Heart right ventricle (tissue), 16 donors: ENCODE measurements at regions not wholly inside any gene's neighbourhood (a gene's known extent, or its start where the extent isn't known, plus 50 kb on each side); places are given as distances from the start of the nearest gene placed in this dataset.
A peak's percentile ranks its signal among the peaks of the same experiment; 100 is the strongest.

Source experiments
- ATAC-seq, 8 donors: fragments of 200-7000 bp; cut with Tn5 transposase; one replicate each; pipeline ENCODE4 v1.9.1; 2020; ENCODE audit warnings: mild to moderate bottlenecking in 8 of 8, moderate library complexity in 8 of 8, moderate number of reproducible peaks in 1 of 8
- DNase-seq, 2 donors: peaks; one replicate each; pipeline ENCODE4 v3.0.0-alpha.2; 2020
- H3K27ac ChIP-seq, 10 donors: fragments of 200-600 bp; sonication (generic) in 2 of 10; one replicate each; pipeline versions ENCODE4 v1.5.0 to v1.8.0; 2020 to 2022; ENCODE audit warnings: mild to moderate bottlenecking in 3 of 10
- H3K27me3 ChIP-seq, 7 donors: fragments of 200-600 bp; one replicate each; pipeline ENCODE4 v1.8.0; 2021 to 2022; ENCODE audit warnings: mild to moderate bottlenecking in 2 of 7
- H3K36me3 ChIP-seq, 9 donors: fragments of 200-600 bp; sonication (generic) in 1 of 9; one replicate each; pipeline versions ENCODE4 v1.5.0 to v1.8.0; 2020 to 2022; ENCODE audit warnings: mild to moderate bottlenecking in 2 of 9
- H3K4me1 ChIP-seq, 9 donors: fragments of 200-600 bp; sonication (generic) in 1 of 9; one replicate each; pipeline versions ENCODE4 v1.5.0 to v1.8.0; 2020 to 2022; ENCODE audit warnings: mild to moderate bottlenecking in 4 of 9
- H3K4me3 ChIP-seq, 10 donors: fragments of 200-600 bp; sonication (generic) in 2 of 10; one replicate each; pipeline versions ENCODE4 v1.5.0 to v1.8.0; 2020 to 2022; ENCODE audit warnings: mild to moderate bottlenecking in 7 of 10, moderate library complexity in 2 of 10
- H3K9me3 ChIP-seq, 11 donors: fragments of 200-600 bp in 10 of 11; sonication (generic) in 2 of 11; one replicate each; pipeline versions ENCODE4 v1.5.0 to v1.8.0; 2013 to 2022; ENCODE audit warnings: mild to moderate bottlenecking in 2 of 11, control low read depth in 1 of 11, moderate library complexity in 1 of 11
- CTCF ChIP-seq, 9 donors: fragments of 200-600 bp; sonication (generic) in 2 of 9; IDR thresholded peaks; one replicate each; pipeline versions ENCODE4 v1.5.0 to v1.8.0; 2021 to 2022; ENCODE audit warnings: antibody characterized with exemption in 9 of 9, mild to moderate bottlenecking in 5 of 9, moderate library complexity in 1 of 9
- WGBS, 2 donors: extraction: QIAGEN DNeasy Blood & Tissue Kit; methylation state at CpG; one replicate each; pipeline ENCODE4 v1.1.7; 2013; ENCODE audit warnings: inconsistent platforms in 1 of 2; 5-methylcytosine and 5-hydroxymethylcytosine counted together
- intact Hi-C, 10 donors: fragments of 100-400 bp; cut with DNase I; formaldehyde crosslinking; loops; one replicate each; pipeline versions ENCODE4 v1.11.1 to v1.14.2; 2022
- donor health status: Arrhythmogenic right ventricular cardiomyopathy.
- donor health status: ischemic (EF 13 %, LVEDD 7.1; RV severe dilation, severe dysfunction).
- donor health status: healthy with polysubstance abuse.
- donor health status: DM: no; HTN: yes; CAD: no.
- donor health status: DM: no; HTN: no; CAD: no.
- donor health status: ischemic (EF 25% LVEDD 6.9; RV normal size, moderate dysfunction).
- donor health status: ischemic (EF 25% LVEDD 5.7; RV mildly dilated, moderate dysfunction).
- donor health status: healthy.
- donor health status: DM: yes; HTN: yes; CAD: no.
- donor health status: Ischemic cardiomyopathy.
- donor health status: ischemic (EF 35%, LVEDD 5.7; RV mildly dilated, moderate dysfunction).
- donor health status: nonischemic (EF 11% LVEDD 7.7; RV severe dilation, severe dysfunction).
- donor health status: DM: yes; HTN: yes; CAD: no.
- donor health status: PGD.
- donor health status: ischemic (EF 29% LVEDD 5.4; RV normal size, mild dysfunction).
- donor health status: nonischemic (EF 23%, LVEDD 6.1; RV moderate dilation, normal function).

GRCh38 chr20:40943591-40943990, 85.0 kb upstream of the TOP1 start:
- peaks cover 0 to 17% (median 5%) of the 10 kb centered on the region in 7 donors for H3K27me3 ChIP-seq
- DNase-seq (no peak), ATAC-seq (no peak)
- H3K4me1 ChIP-seq: peaks cover 0 to 5% (median 0%) of the 10 kb centered on the region in 9 donors
- H3K36me3 ChIP-seq: no peaks in the 10 kb centered on the region
- no peak for TF ChIP-seq CTCF (IDR thresholded peaks at IDR 0.05)
- H3K9me3 ChIP-seq: no peaks in the 10 kb centered on the region
- no peak overlapping the region for H3K4me3 ChIP-seq
- WGBS, 2 donors: 59 to 67% methylated on average over 2 of the region's 2 CpGs
- H3K27ac ChIP-seq: no peak overlapping the region
- intact Hi-C loops: loop anchor here in 6 of 10 donors (10.0 kb wide), 4 partner anchors 139 to 209 kb away; no protein-coding TSS in a partner anchor

- no peak overlapping the region for H3K4me3 ChIP-seq
- H3K4me1 ChIP-seq: peaks cover 0 to 5% (median 0%) of the 10 kb centered on the region in 9 donors
- H3K27ac ChIP-seq: no peak overlapping the region
- TF ChIP-seq CTCF (IDR thresholded peaks at IDR 0.05): no peak
- H3K27me3 ChIP-seq: peaks cover 0 to 25% (median 15%) of the 10 kb centered on the region in 7 donors
- DNase-seq (no peak), ATAC-seq (no peak)
- no peaks in the 10 kb centered on the region for H3K36me3 ChIP-seq
- intact Hi-C loops: loop anchor here in 7 of 10 donors (5.0 to 10.0 kb wide), 6 partner anchors 140 to 1678 kb away; no protein-coding TSS in a partner anchor
- H3K9me3 ChIP-seq: no peaks in the 10 kb centered on the region
- 76 to 77% methylated on average over 5 of the region's 5 CpGs for WGBS, 2 donors
These were observed 83.4 kb upstream of the TOP1 start for GRCh38 chr20:40945189-40945588.

- 54 to 55% methylated on average over 12 of the region's 12 CpGs for WGBS, 2 donors
- Histone ChIP-seq H3K9me3 (no peaks in the 10 kb centered on the region), H3K4me1 (peaks cover 0 to 5% (median 0%) of the 10 kb centered on the region in 9 donors), H3K27ac (no peak overlapping the region), H3K36me3 (no peaks in the 10 kb centered on the region), H3K27me3 (peaks cover 0 to 31% (median 18%) of the 10 kb centered on the region in 7 donors), H3K4me3 (no peak overlapping the region)
- TF ChIP-seq CTCF (IDR thresholded peaks at IDR 0.05): peak in 8 of 9 donors; percentile 18 to 74 (median 64)
- ATAC-seq: peak; percentile 74 to 90 (median 84)
- intact Hi-C loops: loop anchor here in 7 of 10 donors (5.0 to 10.0 kb wide), 6 partner anchors 141 to 1679 kb away; no protein-coding TSS in a partner anchor
- peak; percentile 27 to 61 for DNase-seq
These were observed 82.7 kb upstream of the TOP1 start for GRCh38 chr20:40945754-40946450.

- 91 to 92% methylated on average over 11 of the region's 11 CpGs for WGBS, 2 donors
- H3K4me1 ChIP-seq: peaks cover 0 to 5% (median 0%) of the 10 kb centered on the region in 9 donors
- no peak overlapping the region for H3K27ac ChIP-seq
- DNase-seq: no peak
- H3K4me3 ChIP-seq: no peak overlapping the region
- H3K36me3 ChIP-seq: no peaks in the 10 kb centered on the region
- H3K9me3 ChIP-seq: no peaks in the 10 kb centered on the region
- intact Hi-C loops: loop anchor here in 7 of 10 donors (5.0 to 10.0 kb wide), 6 partner anchors 142 to 1679 kb away; no protein-coding TSS in a partner anchor
- peaks cover 0 to 35% (median 21%) of the 10 kb centered on the region in 7 donors for H3K27me3 ChIP-seq
- no peak for ATAC-seq
- TF ChIP-seq CTCF (IDR thresholded peaks at IDR 0.05): no peak
These were observed 82.2 kb upstream of the TOP1 start for GRCh38 chr20:40946451-40946850.
